Spleen (tissue), 7 donors: ENCODE measurements at regions not wholly inside any gene's neighbourhood (a gene's known extent, or its start where the extent isn't known, plus 50 kb on each side); places are given as distances from the start of the nearest gene placed in this dataset.

Experiments
- POLR2A ChIP-seq, 3 donors: fragments of 450-650 bp; IDR thresholded peaks; one replicate each; pipeline ENCODE4 v1.5.1; 2017; ENCODE audit warnings: antibody characterized with exemption in 3 of 3, mild to moderate bottlenecking in 1 of 3
- TF ChIP-seq, protein P1 (sequence below), 11 experiments: fragments of 200-600 bp in 7 of 11; fragments of 450-650 bp in 4 of 11; sonication (generic) in 4 of 11; IDR thresholded peaks in 8 of 11; conservative IDR thresholded peaks in 3 of 11; 1 replicate in 7 of 11; 2 replicates in 4 of 11; pipeline versions ENCODE4 v1.4.0 to v1.8.0; 2016 to 2021; ENCODE audit warnings: antibody characterized with exemption in 11 of 11, inconsistent platforms in 4 of 11, mild to moderate bottlenecking in 1 of 11
- donor health status: DM: no; HTN: no; CAD: no; lungs with moderate emphysema.
- donor health status: DM: no; HTN: no; CAD: no.
- donor health status: DM: no; HTN: no; CAD: no.

DNA sequence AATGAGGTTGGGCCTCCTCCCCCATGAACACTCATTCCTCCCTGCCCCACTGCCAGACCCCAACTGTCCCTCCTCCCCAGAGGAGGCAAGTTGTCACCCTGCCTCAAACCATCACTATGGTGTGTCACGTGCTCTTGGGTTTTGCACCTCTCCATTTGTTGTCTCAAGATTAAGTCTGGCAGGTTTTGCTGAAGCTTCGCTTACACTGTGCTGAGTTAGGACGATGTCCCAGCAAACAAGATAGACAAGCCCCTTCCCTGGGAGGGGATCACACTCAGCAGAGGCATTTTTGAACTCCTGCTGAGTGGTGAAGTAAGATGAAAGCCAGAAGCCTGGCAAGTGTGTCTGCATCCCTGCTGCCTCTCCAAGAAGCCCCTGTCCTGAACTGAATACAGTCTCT, 78.3 kb downstream of the CBLN1 start:
- TF ChIP-seq, protein P1, sequence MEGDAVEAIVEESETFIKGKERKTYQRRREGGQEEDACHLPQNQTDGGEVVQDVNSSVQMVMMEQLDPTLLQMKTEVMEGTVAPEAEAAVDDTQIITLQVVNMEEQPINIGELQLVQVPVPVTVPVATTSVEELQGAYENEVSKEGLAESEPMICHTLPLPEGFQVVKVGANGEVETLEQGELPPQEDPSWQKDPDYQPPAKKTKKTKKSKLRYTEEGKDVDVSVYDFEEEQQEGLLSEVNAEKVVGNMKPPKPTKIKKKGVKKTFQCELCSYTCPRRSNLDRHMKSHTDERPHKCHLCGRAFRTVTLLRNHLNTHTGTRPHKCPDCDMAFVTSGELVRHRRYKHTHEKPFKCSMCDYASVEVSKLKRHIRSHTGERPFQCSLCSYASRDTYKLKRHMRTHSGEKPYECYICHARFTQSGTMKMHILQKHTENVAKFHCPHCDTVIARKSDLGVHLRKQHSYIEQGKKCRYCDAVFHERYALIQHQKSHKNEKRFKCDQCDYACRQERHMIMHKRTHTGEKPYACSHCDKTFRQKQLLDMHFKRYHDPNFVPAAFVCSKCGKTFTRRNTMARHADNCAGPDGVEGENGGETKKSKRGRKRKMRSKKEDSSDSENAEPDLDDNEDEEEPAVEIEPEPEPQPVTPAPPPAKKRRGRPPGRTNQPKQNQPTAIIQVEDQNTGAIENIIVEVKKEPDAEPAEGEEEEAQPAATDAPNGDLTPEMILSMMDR (IDR thresholded peaks at IDR 0.05 in 8 of 11, conservative IDR thresholded peaks at IDR 0.05 in 3 of 11), result no peak
- no peak for TF ChIP-seq POLR2A (IDR thresholded peaks at IDR 0.05)
